Kidney epithelial cell (primary cell): ENCODE measurements at regions not wholly inside any gene's neighbourhood (a gene's known extent, or its start where the extent isn't known, plus 50 kb on each side); places are given as distances from the start of the nearest gene placed in this dataset.

Experiments
- DNase-seq: peaks from one replicate; pipeline ENCODE4 v3.0.0-alpha.2; 2010; ENCODE audit warnings: low read depth
- H3K27me3 ChIP-seq: 2 replicates; pipeline ENCODE4 v1.6.0; 2011; ENCODE audit warnings: low read length; ENCODE audit not compliant: control insufficient read depth, insufficient read depth
- H3K36me3 ChIP-seq: 2 replicates; pipeline ENCODE4 v1.5.1; 2011; ENCODE audit warnings: low read length; ENCODE audit not compliant: control insufficient read depth, insufficient read depth
- H3K4me3 ChIP-seq: 2 replicates; pipeline ENCODE4 v1.5.1; 2011; ENCODE audit warnings: low read depth, mild to moderate bottlenecking, control low read depth, low read length
- CTCF ChIP-seq: IDR thresholded peaks from 2 replicates; pipeline ENCODE4 v1.5.1; 2011; ENCODE audit warnings: mild to moderate bottlenecking, moderate library complexity, low read length, control low read depth, inconsistent platforms; ENCODE audit not compliant: insufficient read depth, poor library complexity, severe bottlenecking

- no peaks in the 10 kb centered on the region for H3K36me3 ChIP-seq
- peaks cover 35% of the 10 kb centered on the region for H3K27me3 ChIP-seq
- H3K4me3 ChIP-seq = no peak overlapping the region
- no peak for DNase-seq
- TF ChIP-seq CTCF = no peak
Observed at GRCh38 chr7:1331561-1332467, 99.1 kb downstream of the UNCX start.

GRCh38 chr7:1336509-1336908 is 103.8 kb downstream of the UNCX start:
- no peak for DNase-seq
- no peak for TF ChIP-seq CTCF
- Histone ChIP-seq H3K36me3 (no peaks in the 10 kb centered on the region), H3K4me3 (no peak overlapping the region), H3K27me3 (peaks cover 26% of the 10 kb centered on the region)

GRCh38 chr7:1339611-1340010 is 106.9 kb downstream of the UNCX start:
- peaks cover 16% of the 10 kb centered on the region for H3K27me3 ChIP-seq
- H3K4me3 ChIP-seq = no peak overlapping the region
- no peaks in the 10 kb centered on the region for H3K36me3 ChIP-seq
- DNase-seq = no peak
- no peak for TF ChIP-seq CTCF

- Histone ChIP-seq H3K36me3 (no peaks in the 10 kb centered on the region), H3K4me3 (no peak overlapping the region), H3K27me3 (peaks cover 19% of the 10 kb centered on the region)
- TF ChIP-seq CTCF = no peak
- DNase-seq = no peak
Observed at GRCh38 chr7:1340031-1340430, 107.4 kb downstream of the UNCX start.

- TF ChIP-seq CTCF = no peak
- peaks cover 21% of the 10 kb centered on the region for H3K27me3 ChIP-seq
- H3K4me3 ChIP-seq = no peak overlapping the region
- no peaks in the 10 kb centered on the region for H3K36me3 ChIP-seq
- no peak for DNase-seq
Observed at GRCh38 chr7:1340461-1341360, 108.0 kb downstream of the UNCX start.
